ENCODE measurements at regions not wholly inside any gene's neighbourhood (a gene's known extent, or its start where the extent isn't known, plus 50 kb on each side); places are given as distances from the start of the nearest gene placed in this dataset.

GRCh38 chr9:18423791-18424531 is 50.0 kb upstream of the ADAMTSL1 start:
- DNase-seq (ENCODE audit: low read depth): peak; percentile 27
- no peak overlapping the region for H3K4me3 ChIP-seq (ENCODE audit: control insufficient read depth, low read depth, low read length)
- no peak for TF ChIP-seq CTCF (conservative IDR thresholded peaks at IDR 0.05; ENCODE audit: control insufficient read depth, insufficient read depth, low read depth, low read length)
